Spinal cord (tissue), 9 donors: ENCODE measurements at regions not wholly inside any gene's neighbourhood (a gene's known extent, or its start where the extent isn't known, plus 50 kb on each side); places are given as distances from the start of the nearest gene placed in this dataset.

Experiments
- DNase-seq, 6 donors: peaks; one replicate each; pipeline versions ENCODE4 v3.0.0 to v3.0.0-alpha.2; 2013 to 2015; ENCODE audit warnings: low spot score in 6 of 6, low read depth in 4 of 6
- H3K27ac ChIP-seq: one replicate; pipeline ENCODE4 v1.5.1; 2013; ENCODE audit warnings: low read depth, low read length, control low read depth
- H3K27me3 ChIP-seq: one replicate; pipeline ENCODE4 v1.6.1; 2013; ENCODE audit warnings: low read length; ENCODE audit not compliant: control insufficient read depth, insufficient read depth
- H3K36me3 ChIP-seq: one replicate; pipeline ENCODE4 v1.6.1; 2013; ENCODE audit warnings: low read length; ENCODE audit not compliant: control insufficient read depth, insufficient read depth
- H3K4me1 ChIP-seq: one replicate; pipeline ENCODE4 v1.6.1; 2013; ENCODE audit warnings: low read length; ENCODE audit not compliant: control insufficient read depth, insufficient read depth
- H3K4me3 ChIP-seq: one replicate; pipeline ENCODE4 v1.5.1; 2013; ENCODE audit warnings: low read depth, low read length, control low read depth
- H3K9me3 ChIP-seq: one replicate; pipeline ENCODE4 v1.6.1; 2013; ENCODE audit warnings: low read length; ENCODE audit not compliant: control insufficient read depth, insufficient read depth
- WGBS: methylation state at CpG from one replicate; pipeline ENCODE4 v1.1.5; 2013; ENCODE audit warnings: missing lambda C conversion rate; ENCODE audit not compliant: insufficient coverage; 5-methylcytosine and 5-hydroxymethylcytosine counted together
- donor health status: healthy.

DNA sequence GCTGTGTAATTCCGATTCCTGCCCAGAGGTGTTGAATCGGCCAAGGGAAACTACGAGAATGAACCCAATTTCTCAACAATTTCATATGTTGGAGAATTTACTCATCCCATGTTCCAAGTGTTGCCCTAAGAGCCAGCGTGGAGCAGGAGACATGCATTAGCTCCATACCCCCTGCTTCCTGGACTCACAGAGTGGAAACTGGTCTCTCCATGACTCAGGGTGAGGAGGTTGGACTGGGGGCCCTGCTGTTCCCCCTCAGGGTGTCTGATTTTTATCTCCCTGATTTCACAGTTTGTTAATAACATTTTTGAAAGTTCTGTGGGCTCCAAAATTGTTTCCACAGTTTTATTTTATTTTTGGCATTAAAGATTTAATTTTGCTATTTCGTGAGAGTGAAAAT is 183.0 kb upstream of the SFRP2 start:
- H3K9me3 ChIP-seq: no peaks in the 10 kb centered on the region
- H3K4me1 ChIP-seq: no peaks in the 10 kb centered on the region
- H3K27me3 ChIP-seq: no peaks in the 10 kb centered on the region
- no peak for DNase-seq
- 93% methylated on average over 3 of the region's 5 CpGs for WGBS
- H3K36me3 ChIP-seq: no peaks in the 10 kb centered on the region
- H3K4me3 ChIP-seq: no peak overlapping the region
- no peak overlapping the region for H3K27ac ChIP-seq

DNA sequence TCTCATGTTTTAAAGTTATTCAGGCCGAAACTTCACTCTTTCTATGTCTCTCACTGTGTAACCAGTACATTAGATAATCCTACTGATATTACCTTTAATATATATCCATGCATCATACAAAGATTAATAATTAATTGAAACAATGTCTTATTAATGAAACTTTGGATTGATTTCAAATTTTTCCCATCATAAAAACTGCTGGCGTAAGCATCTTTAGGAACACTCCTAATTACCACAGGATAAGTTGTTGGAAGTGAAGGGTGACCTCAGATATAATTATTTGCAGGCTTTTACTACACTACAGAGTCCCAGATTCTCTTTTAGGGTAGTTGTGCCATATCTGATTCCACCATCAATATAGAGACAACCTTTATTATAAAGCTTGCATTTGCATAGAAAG is 181.3 kb upstream of the SFRP2 start:
- Histone ChIP-seq H3K36me3 (no peaks in the 10 kb centered on the region), H3K4me3 (no peak overlapping the region), H3K4me1 (no peaks in the 10 kb centered on the region), H3K27me3 (no peaks in the 10 kb centered on the region), H3K9me3 (no peaks in the 10 kb centered on the region), H3K27ac (no peak overlapping the region)
- no CpG with 5 or more reads among the region's 2 CpGs for WGBS
- no peak for DNase-seq

DNA sequence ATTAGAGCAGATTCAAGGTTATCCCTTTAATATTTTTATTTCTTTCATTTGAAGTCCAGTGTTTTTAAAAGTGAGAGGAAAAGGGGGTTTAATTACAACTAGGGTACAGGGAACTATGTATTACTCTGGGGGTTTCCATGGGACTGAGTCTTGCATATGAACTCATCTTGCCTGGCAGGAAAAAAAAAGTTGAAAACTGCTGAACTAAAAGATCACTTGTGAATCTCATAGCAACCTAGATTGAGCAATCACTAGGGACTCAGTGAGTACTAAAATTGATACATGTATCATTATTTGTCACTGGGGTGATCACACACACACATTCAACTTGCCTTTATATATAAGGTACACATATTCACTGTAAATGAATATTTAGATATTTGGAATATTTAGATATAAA is 180.7 kb upstream of the SFRP2 start:
- H3K27me3 ChIP-seq: no peaks in the 10 kb centered on the region
- H3K4me1 ChIP-seq: no peaks in the 10 kb centered on the region
- no peak for DNase-seq

DNA sequence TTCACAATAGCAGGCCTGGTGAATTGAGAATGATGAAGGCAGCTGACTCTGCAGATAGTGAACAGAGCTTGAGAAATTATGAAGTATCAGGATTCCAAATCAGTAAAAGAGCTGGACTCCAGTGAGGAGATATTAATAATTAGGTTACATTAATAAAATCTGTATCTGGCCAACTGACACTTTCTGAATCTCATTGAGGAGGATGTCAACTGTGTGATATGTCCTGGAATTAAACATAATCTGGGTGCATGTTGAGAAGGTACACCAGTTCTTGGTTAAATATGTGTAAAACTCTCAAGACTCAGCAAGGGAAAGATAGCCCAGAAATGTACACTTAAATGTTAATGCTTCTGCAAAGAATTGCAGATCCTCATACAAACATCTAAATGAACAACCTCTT is 177.8 kb upstream of the SFRP2 start:
- H3K36me3 ChIP-seq: no peaks in the 10 kb centered on the region
- no peaks in the 10 kb centered on the region for H3K4me1 ChIP-seq
- no peak overlapping the region for H3K27ac ChIP-seq
- H3K4me3 ChIP-seq: no peak overlapping the region
- no peaks in the 10 kb centered on the region for H3K27me3 ChIP-seq
- no peaks in the 10 kb centered on the region for H3K9me3 ChIP-seq
- no peak for DNase-seq

More for the DNA sequence above, 180.7 kb upstream of the SFRP2 start:
- H3K4me3 ChIP-seq: no peak overlapping the region
- H3K27ac ChIP-seq: no peak overlapping the region
- H3K9me3 ChIP-seq: no peaks in the 10 kb centered on the region
- H3K36me3 ChIP-seq: no peaks in the 10 kb centered on the region

DNA sequence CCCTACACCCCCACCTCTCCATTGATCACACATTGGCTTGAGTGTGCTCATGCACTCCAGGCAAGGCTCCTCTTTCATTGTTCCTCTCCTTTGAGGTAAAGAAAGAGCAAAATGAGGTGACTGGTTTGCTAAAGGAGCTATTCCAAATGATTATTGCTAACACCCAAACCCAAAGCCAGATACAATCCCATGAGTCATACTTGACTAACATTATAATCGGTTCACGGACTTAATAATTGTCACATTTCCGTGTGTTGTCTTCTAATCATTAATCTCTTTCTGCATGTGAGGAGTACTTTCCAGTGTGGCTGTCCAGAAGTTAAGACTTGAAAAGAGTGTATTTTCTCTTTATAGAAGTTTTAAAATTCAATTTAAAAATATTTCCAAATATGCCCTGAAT is 174.3 kb upstream of the SFRP2 start:
- no peaks in the 10 kb centered on the region for H3K36me3 ChIP-seq
- no CpG with 5 or more reads among the region's 3 CpGs for WGBS
- no peak overlapping the region for H3K4me3 ChIP-seq
- H3K27me3 ChIP-seq: no peaks in the 10 kb centered on the region
- H3K4me1 ChIP-seq: no peaks in the 10 kb centered on the region
- no peak for DNase-seq
- H3K9me3 ChIP-seq: no peaks in the 10 kb centered on the region
- H3K27ac ChIP-seq: no peak overlapping the region

DNA sequence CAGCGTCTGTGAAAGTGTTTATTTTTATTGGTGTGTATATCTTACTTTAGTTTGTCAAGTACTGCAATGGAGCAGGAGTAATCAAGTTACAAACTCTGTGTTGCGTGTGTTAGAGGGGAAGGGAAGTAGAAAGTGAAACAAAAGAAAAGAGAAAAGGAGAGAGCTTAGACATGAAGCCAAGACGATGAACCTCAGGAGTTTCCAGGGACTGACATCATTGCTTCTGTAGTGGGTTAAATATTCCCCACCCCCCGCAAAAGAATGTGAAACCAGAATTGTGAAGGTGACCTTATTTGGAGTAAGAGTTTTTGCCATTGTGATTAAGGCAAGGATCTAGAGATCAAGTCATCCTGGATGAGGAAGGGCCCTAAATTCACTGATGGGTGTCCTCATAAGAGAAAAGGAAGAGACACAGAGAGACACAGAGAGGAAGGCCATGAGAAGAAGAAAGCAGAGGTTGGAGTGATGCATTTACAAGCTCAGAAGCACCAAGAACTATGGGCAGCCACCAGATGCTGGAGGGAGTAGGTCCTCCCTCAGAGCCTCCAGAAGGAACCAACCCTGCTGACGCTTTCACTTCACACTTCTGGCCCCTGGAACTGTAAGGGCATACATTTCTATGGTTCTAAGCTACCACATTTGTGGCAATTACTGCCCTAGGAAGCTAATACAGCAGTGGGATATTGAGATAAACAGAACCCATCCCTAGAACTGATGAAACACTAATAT is 173.6 kb upstream of the SFRP2 start:
- Histone ChIP-seq H3K27me3 (no peaks in the 10 kb centered on the region), H3K27ac (no peak overlapping the region), H3K4me1 (no peaks in the 10 kb centered on the region), H3K9me3 (no peaks in the 10 kb centered on the region), H3K4me3 (no peak overlapping the region), H3K36me3 (no peaks in the 10 kb centered on the region)
- DNase-seq: no peak
- WGBS: 95% methylated on average over 4 of the region's 5 CpGs

DNA sequence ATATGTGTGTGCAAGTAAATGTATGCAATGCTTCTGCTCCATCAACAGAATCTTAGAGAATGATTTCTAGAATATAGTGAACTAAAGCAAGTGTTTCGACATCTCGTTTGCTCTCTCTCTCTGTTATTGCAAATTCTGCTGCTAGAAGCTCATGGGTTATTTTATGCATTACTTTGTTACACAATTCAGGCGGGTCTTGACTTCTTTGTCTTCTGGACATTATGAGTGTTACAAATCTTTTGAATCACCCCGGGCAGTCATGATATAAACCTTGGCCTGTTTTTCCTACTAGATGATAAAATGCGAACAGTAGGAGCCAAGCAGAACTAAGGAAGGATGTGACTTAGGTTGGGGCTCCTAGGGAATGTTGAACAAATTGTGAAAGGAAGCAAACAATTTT is 166.4 kb upstream of the SFRP2 start:
- WGBS: 76% methylated on average over 2 of the region's 5 CpGs
- Histone ChIP-seq H3K4me1 (no peaks in the 10 kb centered on the region), H3K9me3 (no peaks in the 10 kb centered on the region), H3K27me3 (no peaks in the 10 kb centered on the region), H3K36me3 (no peaks in the 10 kb centered on the region), H3K4me3 (no peak overlapping the region), H3K27ac (no peak overlapping the region)
- DNase-seq: no peak

DNA sequence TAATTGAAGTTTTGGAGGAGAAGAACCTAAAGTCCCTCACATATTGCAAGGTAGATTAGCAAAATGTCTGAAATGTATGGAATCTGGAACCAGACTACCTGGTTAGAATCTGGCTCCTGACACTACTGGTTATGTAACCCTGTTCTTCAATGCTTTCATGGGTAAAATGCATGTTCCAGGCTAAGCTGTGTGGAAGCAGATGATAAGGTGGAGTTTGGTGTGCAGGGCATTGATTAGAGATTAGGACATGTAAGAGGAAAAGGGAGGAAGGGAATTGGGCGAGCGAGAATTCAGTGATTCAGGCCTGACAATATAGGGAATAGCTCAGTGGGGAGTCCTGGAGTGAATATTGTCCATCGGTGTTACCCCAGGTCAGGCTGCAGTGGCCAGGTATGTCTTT is 165.8 kb upstream of the SFRP2 start:
- Histone ChIP-seq H3K27ac (no peak overlapping the region), H3K4me1 (no peaks in the 10 kb centered on the region), H3K9me3 (no peaks in the 10 kb centered on the region), H3K36me3 (no peaks in the 10 kb centered on the region), H3K27me3 (no peaks in the 10 kb centered on the region), H3K4me3 (no peak overlapping the region)
- 87% methylated on average over 3 of the region's 3 CpGs for WGBS
- no peak for DNase-seq

DNA sequence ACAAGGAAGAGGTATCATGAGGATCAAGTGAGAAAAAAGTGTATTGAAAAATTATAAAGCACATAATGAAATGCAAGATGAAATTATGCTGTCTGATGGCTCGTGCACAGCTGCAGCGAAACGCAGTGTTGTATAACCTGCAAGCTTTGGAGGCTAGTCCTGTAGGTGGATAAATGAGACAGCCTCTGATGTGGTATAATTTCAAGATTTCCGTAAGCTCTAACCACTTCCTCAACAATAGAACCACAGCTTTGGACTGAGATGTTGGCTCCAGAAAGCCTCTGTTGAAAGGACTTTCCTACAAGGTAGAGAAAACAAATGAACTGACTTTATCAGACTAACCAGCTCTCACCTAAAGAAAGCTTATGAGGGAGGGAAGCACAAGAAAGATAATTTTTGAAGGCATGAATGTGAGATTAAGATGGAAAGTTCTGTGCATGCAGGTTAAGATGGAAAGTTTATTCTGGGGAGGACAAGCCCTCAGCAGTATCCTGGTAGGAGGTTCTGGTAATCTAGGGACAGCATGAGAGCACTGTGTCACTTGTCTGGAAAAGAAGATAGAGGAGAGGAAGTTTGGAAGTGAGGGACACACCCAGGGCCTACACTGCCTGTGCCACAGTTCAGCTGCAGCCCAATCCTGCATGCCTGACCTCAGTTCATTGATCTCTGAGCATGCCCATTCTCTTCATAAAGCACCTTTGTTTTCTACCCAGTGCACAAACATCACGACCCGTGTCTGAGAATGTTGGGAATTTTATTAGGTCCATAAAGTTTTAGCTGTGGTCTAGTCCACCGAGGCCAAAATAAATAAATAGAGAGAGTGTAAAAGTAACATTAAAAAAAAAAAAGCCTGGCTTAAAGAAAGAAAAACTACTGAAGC is 161.5 kb upstream of the SFRP2 start:
- DNase-seq: peak in 1 of 6 donors; percentile 6
- Histone ChIP-seq H3K27ac (no peak overlapping the region), H3K4me3 (no peak overlapping the region), H3K27me3 (no peaks in the 10 kb centered on the region), H3K36me3 (no peaks in the 10 kb centered on the region), H3K9me3 (no peaks in the 10 kb centered on the region), H3K4me1 (no peaks in the 10 kb centered on the region)
- 100% methylated on average over 3 of the region's 7 CpGs for WGBS

DNA sequence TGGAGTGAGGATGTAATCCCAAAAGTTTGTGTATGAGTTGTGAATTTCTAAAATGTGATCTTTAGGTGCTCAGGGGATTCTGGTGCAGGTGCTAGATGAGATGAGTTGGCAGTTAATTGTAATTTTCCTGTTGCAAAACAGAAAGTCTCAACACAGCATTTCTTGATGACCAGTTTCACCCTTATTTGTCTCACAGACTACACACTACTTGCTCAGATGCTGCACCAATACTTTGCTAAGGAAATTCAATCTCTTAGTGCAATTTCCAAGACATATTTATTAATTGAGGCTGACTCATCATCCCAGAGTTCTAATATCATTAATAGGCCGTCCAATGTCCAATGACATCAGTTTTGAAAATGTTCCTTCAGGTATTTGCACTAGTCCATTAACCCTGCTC is 159.2 kb upstream of the SFRP2 start:
- 100% methylated on average over 1 of the region's 1 CpG for WGBS
- H3K9me3 ChIP-seq: no peaks in the 10 kb centered on the region
- H3K4me1 ChIP-seq: no peaks in the 10 kb centered on the region
- no peaks in the 10 kb centered on the region for H3K27me3 ChIP-seq
- no peak overlapping the region for H3K27ac ChIP-seq
- no peaks in the 10 kb centered on the region for H3K36me3 ChIP-seq
- no peak for DNase-seq
- H3K4me3 ChIP-seq: no peak overlapping the region
